ENCODE measurements at regions not wholly inside any gene's neighbourhood (a gene's known extent, or its start where the extent isn't known, plus 50 kb on each side); places are given as distances from the start of the nearest gene placed in this dataset.

- TF ChIP-seq CHD7 (IDR thresholded peaks at IDR 0.05; ENCODE audit: insufficient replicate concordance, low read length) (no peak), SIN3A (conservative IDR thresholded peaks at IDR 0.05 in 1 of 2, IDR thresholded peaks at IDR 0.05 in 1 of 2; ENCODE audit: low read depth in 1 of 2, low read length in 2 of 2) (no peak)
These were observed 176.8 kb upstream of the FERD3L start (continued) for GRCh38 chr7:19322002-19322401.

Data from H1 (cell line).